HG03175 (cell line): ENCODE measurements at regions not wholly inside any gene's neighbourhood (a gene's known extent, or its start where the extent isn't known, plus 50 kb on each side); places are given as distances from the start of the nearest gene placed in this dataset.
"Not testable (repeated sequence)": the region's sequence is repeated elsewhere in the genome, so short reads cannot be mapped to it uniquely, and the experiment has no call there.

ENCODE experiments used
- ATAC-seq: cut with Tn5 transposase; IDR thresholded peaks from one replicate; pipeline ENCODE4 v1.9.1; 2021; ENCODE audit warnings: mild to moderate bottlenecking, moderate library complexity; ENCODE audit not compliant: unreplicated experiment

DNA sequence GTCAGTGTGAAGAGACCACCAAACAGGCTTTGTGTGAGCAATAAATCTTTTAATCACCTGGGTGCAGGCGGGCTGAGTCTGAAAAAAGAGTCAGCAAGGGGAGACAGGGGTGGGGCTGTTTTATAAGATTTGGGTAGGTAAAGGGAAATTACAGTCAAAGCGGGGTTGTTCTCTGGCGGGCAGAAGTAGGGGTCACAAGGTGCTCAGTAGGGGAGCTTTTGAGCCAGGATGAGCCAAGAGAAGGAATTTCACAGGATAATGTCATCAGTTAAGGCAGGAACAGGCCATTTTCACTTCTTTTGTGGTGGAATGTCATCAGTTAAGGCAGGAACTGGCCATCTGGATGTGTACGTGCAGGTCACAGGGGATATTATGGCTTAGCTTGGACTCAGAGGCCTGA is 372.6 kb upstream of the MEX3C start:
- ATAC-seq = not testable (repeated sequence)

DNA sequence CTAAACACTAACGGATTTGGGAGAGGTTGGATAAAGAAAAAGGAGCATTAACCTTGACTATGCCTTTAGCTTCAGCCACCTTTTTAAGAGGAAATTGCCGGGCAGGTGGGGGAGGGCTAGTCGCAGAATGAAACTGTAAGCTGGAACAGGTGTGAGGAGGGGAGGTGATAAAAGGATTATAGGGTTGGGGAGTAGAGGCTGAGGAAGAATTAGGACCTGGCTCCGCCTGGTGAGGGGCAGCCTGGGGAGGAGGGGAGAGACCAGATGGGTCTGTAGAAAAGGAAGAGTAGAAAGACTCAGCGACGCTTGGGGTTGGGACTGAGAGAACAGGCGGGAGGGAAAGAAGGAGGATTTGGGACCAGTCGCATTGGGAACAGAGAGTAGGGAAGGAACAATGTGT is 376.4 kb upstream of the MEX3C start:
- not testable (repeated sequence) for ATAC-seq

DNA sequence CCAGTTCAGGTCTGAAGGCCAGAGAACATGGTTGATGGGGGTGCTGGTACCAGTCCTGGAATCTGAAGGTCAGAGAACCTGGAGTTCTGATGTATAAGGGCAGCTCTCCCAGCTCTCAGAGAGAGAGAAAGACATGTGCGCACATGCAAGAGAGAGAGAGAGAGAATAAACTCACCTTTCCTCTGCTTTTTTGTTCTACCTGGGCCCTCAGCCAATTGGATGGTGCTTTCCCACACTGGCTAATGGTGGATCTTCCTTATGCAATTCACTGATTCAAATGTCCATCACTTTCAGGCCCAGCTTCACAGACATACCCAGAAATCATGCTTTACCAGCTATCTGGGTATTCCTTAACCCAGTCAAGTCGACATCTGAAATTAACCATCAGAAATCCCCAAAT is 377.7 kb upstream of the MEX3C start:
- ATAC-seq = no peak

DNA sequence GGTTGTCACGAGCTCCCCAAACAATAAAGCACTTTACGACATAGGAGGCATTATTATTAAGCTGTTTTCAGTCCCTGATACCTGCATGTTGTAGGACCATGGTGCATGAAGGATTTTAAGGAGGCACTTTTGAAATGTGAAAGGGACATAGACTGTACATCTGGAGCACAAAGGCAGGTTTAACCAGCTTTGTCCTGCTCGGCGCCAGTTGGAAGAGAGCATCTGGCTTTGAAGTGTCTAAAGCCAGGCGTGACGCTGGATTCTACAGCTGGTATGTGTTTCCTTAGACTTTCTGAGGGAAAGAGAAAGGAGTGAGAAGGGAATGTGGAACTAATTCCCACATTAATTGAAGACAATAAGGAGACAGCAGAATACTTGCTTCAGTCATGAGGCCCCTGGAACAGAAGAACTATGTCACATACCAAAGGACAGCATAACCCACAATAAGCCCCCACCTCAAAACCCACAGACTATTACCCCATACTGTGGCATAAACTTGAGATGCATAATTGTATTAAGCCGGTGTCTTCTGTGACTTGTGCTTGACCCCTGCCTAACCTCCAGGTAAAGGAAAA is 381.0 kb upstream of the MEX3C start:
- ATAC-seq = no peak

DNA sequence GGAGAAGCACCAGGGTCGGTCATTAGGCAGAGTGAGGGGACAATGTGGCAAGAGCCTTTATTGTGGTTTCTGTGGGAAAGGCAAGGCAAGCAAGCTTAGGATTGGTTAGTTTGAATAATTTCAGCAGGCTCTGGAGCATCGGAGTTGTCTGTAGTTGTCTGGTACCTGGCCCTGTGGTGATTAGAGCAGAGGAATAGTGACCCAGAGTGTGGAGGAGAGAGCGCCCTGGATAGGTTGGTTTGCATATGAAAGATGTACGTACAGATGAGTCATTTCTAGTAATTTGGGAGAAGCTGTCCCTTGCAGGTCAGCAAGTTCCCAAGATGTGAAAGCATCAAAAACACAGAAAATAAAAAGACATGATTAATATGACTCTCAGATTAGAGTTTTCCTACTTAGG is 383.1 kb upstream of the MEX3C start:
- no peak for ATAC-seq

DNA sequence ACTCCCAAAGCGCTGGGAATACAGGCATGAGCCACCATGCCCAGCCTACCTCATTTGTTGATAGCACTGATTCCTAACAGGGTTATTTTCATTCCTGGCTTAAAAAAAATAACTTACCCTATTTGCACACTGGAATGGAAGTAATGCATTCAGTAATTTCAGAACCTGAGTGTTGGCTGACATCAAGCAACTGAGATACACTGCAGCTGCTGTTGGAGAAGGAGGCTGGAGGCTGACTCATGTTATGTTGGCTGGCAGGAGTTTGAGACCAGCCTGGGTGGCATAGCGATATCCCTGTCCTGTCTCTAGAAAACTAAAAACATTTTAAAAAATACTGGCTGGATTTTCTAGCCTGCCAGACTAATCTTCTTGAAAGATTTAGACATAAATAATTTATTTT is 385.1 kb upstream of the MEX3C start:
- ATAC-seq = no peak

DNA sequence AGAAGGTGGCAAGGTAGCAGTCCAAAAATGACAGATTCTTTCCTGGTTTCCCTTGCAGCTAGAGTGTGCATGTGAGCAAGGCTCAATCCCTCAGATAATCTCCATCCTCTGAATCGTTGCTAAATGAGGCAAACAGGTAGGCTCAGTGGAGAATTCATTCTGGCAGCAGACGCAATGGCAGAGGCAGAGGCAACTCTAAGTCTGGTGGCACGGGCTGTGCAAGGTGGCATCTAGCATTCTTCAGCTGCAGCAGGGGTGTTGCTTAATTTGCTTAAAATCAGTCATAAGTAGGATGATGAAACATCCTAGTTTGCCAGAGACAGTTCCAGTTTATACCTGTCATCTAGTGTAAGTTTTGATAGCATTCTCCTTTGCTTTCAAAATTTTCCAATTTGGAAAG is 391.1 kb upstream of the MEX3C start:
- ATAC-seq = no peak

DNA sequence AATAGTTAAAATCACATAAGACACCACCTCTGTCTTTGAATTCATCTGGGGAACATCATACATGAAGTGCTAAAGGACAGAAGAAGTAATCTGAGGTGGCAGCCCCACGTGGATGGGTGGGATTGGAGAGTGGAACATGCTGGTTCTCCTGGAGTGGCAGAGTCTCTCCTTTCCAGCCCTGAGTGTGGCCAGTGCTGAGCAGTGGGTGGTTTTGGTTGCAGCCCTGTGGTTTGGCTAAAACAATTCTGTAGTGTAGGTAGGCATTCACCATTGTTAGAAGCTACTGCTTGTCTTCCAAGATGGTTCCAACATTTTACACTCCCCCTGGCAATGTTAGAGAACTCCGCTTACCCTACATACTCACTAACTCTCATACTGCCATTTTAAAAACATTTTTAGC is 396.4 kb upstream of the MEX3C start:
- no peak for ATAC-seq

DNA sequence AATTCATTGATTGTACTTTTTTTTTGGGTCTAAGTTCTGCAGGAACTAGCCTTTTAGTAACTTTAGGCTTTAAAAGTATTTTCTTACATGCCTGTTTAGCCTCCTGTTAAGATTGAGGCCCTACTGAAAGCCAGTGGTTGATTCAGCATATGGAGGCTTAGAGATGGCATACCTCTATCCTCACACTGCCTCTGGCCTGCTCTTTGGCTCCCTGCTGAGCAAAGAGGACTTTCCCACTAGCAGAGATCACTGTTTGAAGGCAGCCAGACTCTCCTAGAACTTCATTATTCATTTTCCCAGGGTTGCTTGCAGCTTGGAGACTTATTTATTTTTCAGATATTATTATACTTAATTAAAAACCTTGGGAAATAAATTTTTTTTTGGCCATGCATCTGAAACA is 405.6 kb upstream of the MEX3C start:
- no peak for ATAC-seq

DNA sequence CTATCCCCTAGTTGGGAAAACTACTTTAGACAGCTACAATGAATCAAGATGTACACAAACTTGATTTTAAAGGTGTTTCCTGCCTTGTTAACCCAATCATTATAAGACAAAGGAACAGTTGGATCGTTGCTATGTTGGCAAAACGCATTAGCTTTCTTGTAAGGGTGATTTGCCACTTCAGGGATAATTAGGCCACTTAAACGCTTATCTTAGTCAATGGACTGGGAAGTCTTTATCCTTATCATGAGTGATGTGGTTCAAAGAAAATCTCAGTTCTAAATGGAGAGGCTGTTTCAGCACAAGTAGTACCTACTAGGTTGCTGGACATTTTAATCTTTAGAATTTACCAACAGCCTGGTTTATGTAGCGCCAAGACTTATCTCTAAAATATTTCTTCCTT is 406.1 kb upstream of the MEX3C start:
- ATAC-seq = no peak

DNA sequence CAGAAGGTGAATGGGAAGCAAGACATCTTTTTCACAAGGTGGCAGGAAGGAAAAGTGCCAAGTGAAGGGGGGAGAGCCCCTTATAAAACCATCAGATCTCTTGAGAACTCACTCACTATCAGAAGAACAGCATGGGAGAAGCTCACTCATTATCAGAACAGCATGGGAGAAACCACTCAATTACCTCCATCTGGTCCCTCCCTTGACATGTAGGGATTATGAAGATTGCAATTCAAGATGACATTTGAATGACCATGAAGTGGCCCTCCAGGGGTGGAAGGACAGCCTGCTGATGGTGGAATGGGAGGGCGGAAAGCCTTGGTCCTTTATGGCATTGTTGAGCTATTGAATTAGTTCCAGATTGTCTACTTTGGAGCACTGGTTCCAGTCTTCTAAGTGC is 413.0 kb upstream of the MEX3C start:
- ATAC-seq = no peak

DNA sequence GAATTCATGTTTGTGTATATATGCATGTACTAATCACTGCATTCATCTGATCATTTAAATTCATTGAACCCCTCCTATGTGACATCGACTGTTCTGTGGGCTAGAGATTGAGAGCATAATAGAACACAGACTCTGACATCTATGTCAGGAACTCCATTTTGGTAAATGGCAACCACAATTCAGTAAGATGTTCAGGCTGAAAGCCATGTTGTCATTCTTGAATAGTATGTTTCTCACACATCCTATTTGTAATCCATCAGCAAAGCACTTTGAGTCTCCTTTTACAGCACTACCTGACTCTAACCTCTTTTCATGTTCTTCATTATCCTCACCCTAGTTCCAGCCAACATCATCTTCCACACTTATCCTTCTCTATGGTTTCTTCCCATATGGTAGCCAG is 413.8 kb upstream of the MEX3C start:
- ATAC-seq = no peak

DNA sequence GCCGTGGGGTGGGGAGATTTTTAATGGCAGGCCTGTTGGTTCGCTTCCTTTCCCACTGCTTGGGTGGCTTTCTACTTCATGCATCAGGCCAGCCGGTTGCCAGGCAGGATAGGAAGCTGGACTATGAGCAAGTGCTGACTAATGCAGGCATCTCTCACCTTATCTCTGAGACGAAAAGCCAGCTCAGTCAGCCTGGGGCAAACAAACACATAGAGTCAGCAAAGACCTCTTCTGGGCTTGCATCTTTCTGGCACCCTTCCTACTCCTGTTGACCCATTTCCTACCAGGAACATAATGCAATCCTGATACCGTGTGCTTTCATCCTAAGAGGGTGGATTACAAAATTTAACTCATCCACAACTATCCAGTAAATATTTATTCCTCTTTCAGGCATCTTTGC is 416.6 kb upstream of the MEX3C start:
- no peak for ATAC-seq

DNA sequence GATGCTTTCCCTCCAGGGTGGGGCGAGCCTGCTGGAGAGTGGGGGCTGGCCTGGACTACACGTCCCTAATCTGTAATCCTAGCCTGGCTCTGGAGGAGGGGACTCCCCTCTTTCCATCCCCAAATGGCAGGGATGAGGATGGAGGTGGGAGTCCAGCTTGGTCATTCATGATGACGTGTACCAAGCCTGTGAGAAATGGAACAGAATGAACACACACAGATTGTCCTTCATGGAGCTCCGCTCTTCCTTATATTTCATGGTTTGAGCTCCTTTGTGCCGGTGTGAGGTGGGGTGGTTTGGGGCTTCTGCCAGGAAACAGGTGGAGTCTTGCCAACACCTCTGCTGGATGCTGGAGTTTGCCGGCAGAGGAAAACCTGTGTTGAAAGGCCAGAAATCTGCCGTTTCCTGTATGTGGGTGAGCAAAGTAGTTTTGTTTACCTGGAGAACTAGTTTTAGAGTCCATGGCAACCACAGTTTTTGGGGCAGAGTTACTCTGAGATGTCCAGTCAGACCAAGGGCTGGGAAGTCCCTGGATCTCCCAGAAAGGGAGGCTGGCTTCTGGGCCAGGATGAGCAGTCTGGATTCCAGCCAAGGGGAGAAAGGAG is 417.6 kb upstream of the MEX3C start:
- no peak for ATAC-seq

DNA sequence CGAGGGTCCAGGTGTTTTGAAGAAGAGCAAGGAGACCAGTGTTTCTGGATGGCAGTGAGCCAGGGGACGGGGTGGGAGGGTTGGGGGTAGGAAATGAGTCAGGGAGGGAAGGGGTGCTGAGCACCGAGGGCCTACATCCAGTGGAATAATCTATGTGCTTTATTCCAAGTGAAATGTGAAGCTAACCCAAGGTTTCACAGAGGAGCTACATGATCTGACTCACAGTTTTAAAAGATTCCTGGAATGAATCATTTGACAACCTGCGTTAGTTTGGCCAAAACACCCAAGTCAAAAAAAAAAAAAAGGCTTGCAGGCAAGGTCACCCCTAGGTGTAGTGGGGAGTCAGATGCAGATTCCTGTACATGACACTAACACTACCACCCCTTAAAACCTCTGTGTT is 419.7 kb upstream of the MEX3C start:
- ATAC-seq = no peak

DNA sequence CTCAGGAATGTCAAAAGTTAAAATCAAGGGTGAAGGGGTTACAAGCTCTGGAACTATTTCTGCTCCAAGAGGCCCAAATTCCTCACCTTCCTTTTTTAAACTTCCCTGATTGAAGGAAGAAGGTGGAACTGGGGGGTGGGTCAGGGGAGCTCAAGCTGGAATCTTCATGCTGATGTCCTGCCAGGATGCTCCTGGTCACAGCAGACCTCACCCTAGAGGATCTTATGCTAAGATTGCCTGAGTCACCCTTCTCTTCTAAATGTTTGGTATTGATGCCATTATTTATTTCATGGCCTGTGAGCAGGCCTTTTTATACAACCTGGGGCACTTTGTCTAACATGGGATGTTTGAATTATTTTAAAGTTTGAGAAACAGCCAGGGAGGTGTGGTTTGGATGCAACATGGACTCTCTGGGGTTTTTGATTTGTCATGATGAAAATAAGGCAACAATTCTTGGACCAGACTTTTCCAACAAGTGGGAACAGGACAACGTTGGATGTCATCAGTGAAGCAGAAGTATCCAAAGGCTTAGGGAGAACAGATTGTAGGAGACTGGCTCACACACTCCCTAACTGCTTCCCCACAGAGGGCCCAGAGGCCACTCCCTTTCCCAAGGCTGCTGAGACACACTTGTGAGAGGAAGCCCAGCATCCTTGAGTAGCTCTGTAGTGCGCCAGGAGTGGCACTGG is 420.2 kb upstream of the MEX3C start:
- ATAC-seq = no peak

DNA sequence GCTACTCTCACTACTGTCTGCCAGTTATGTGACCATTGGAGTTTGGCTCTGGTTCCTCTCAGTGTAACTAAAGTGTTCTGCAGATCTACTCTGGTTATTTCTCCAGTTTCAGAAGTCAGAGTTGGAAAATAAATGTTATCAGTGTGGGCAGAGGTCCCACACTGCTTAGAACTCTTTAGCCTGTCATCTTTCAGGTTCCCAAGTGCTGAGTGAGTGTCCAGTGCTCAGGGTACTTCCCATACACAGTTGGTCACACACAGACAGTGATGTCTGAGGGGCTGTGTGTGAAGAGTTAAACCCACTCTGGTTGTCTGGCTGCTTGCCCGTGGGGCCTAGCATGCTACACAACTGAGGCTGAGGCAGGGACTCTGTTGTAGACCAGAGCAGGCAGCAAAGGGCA is 421.8 kb upstream of the MEX3C start:
- ATAC-seq = no peak

DNA sequence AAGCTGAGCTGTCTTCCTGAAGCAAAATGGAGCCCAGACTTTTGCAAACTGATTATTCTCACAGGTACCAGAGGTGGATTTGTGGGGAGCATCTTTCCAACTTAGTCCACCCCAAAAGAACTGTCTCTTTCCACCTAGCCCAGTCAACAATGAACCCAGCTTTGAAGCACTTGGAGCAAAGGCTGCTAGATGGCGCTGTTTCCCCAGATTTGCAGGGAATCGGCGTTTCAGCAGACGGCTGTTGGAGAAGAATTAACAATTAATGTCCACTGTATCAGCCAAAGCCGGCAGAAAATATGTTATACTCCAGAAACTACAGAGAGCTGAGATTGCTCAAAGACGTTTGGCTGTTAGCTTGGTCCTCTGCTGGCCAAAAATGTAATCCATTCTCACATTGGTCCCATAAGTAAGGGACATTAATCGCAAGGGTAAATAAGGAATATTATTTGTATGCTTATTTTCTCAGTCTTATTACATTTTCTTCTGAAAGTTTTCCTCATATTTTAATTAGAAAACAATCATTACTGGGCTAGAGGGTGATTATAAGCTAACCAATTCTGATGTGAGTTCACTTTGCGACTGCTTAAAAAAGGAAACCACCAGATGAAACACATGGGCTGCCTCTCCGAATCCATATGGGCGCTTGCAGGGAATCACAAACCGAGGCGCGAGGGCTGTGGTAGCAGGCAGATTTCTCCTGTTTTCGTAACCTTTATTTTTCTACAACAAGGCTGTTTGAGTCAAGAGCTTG is 423.8 kb upstream of the MEX3C start:
- peak; percentile 64 for ATAC-seq

DNA sequence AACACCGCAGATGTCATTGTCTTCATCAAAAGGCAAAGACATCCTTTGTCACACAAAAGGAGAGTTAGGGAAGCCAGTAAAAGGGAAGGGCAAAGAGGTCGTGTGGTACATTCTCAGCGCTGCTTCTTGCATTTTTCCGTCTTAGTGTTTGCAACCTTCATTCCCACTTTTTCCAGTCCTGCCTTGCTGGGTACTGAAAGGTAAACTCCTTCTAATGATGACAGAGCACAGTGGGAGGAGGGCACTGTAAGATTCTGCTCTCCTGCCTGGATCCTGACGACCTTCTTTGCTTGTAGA is 424.3 kb upstream of the MEX3C start:
- ATAC-seq = no peak

DNA sequence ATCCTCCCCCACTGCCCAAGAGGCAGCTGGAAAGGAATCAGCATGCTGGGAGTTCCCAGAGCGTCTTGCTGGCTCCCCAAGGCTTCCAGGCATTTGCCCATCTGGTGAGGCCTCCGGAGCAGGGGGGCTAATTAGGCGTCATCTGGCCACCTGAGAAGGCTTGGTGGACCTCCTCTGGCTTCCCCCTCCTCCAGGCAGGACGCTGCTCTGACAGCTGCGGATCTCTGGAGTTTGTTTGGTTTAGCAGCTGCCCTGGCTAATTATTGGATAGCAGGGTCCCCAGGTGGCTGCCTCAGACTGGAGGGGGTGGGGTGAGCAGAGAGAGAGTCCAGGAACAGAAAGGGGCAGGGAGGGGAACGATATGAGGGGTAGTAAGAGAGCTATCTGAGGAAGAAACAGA is 425.2 kb upstream of the MEX3C start:
- no peak for ATAC-seq

DNA sequence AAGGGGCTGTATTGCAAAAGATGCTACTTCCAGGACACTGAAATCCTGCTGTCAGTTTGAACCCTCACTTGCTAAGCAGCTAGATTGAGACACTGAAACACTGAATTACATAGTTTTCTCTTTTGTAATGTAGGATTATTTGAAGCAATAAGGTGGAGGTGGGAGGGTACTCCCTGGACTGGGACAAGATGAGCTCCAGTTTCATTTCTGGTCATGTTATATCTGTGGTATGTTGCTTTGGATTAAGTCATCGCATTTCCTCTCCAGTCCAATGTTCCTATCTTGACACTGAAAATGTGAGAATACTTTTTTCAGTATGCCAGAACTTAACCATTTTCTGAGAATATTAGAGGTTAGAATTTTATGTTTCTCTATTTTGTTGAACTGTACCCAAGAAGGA is 426.2 kb upstream of the MEX3C start:
- ATAC-seq = no peak

DNA sequence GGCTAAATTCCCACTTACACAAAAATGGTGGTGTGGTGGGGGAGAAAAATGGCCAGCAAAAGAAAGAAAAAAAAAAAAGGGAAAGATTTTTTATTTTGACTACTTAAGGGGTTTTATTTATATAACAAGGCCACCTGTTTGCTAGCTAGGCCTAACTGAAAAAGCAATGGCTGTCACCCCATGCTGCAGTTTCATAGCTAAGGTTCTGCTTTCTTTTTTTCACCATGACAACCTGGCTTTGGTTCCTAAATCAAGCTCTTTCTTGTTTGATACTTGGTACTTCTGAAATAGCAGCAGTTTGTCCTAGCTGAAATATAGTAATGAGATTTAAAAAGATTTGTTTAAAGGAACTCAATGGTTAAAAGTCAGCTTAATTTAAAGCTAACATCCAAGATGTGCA is 433.2 kb upstream of the MEX3C start:
- no peak for ATAC-seq
